ENCODE measurements at regions not wholly inside any gene's neighbourhood (a gene's known extent, or its start where the extent isn't known, plus 50 kb on each side); places are given as distances from the start of the nearest gene placed in this dataset.
"Not testable (repeated sequence)": the region's sequence is repeated elsewhere in the genome, so short reads cannot be mapped to it uniquely, and the experiment has no call there.

DNA sequence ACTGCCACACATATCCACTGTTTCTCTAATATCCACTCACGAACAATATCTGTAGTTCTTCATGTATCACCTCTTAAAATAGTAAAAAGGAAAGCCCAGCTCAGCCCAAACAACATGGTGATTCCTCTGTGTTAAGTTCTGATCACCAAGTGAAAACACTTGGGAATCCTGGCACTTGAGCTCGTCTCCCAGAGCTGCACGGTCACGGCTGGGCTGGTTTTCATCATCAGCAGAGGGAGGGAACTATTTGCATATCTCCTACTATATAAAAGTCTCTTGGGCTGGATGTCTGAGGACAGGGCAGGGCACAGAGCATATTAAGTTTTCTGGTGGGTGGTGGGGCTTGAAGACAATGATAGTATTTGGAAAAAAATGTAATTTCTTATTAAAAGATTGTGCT, 870.6 kb downstream of the TMEM121 start:
- Histone ChIP-seq H3K27me3 (ENCODE audit: control insufficient read depth in 1 of 2, insufficient read depth in 2 of 2, low read length in 2 of 2) (no peaks in the 10 kb centered on the region), H3K4me3 (ENCODE audit: low read depth in 1 of 2, low read length in 2 of 2) (no peak overlapping the region), H3K9me3 (ENCODE audit: control insufficient read depth in 2 of 2, insufficient read depth in 1 of 2, low read depth in 1 of 2, low read length in 1 of 2) (no peaks in the 10 kb centered on the region), H3K36me3 (ENCODE audit: control insufficient read depth in 2 of 2, insufficient read depth in 2 of 2, low read length in 1 of 2) (no peaks in the 10 kb centered on the region), H3K27ac (ENCODE audit: low read depth in 2 of 2, low read length in 1 of 2) (no peak overlapping the region), H3K4me1 (ENCODE audit: control insufficient read depth in 2 of 2, insufficient read depth in 2 of 2, low read length in 1 of 2) (no peaks in the 10 kb centered on the region)
- WGBS, 2 donors, result 50 to 62% methylated on average over 4 of the region's 4 CpGs

DNA sequence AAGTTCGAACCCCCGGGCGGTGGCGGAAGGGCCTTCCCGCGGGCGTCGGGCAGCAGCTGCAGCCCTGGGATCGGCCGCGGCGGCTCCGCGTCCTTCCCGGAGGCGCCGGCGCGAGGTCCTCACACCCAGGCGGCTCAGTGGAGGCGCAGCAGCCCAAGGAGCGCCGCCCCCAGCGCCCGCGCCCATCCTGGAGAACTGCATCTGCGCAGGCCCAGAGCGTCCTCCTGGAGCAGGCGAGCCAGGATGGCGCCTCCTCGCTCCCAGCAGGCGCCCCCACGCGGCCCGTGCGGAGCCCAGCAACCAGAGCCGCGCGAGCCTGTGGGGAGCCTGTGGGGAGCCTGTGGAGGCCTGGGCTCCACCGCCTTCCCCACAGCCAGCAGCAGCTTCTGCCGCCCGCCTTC, 872.5 kb downstream of the TMEM121 start:
- H3K27ac ChIP-seq (ENCODE audit: low read depth in 2 of 2, low read length in 1 of 2); H3K4me1 ChIP-seq (ENCODE audit: control insufficient read depth in 2 of 2, insufficient read depth in 2 of 2, low read length in 1 of 2); H3K36me3 ChIP-seq (ENCODE audit: control insufficient read depth in 2 of 2, insufficient read depth in 2 of 2, low read length in 1 of 2); H3K9me3 ChIP-seq (ENCODE audit: control insufficient read depth in 2 of 2, insufficient read depth in 1 of 2, low read depth in 1 of 2, low read length in 1 of 2); H3K27me3 ChIP-seq (ENCODE audit: control insufficient read depth in 1 of 2, insufficient read depth in 2 of 2, low read length in 2 of 2); H3K4me3 ChIP-seq (ENCODE audit: low read depth in 1 of 2, low read length in 2 of 2): not testable (repeated sequence)
- 71 to 74% methylated on average over 26 to 42 of the region's 42 CpGs for WGBS, 2 donors

DNA sequence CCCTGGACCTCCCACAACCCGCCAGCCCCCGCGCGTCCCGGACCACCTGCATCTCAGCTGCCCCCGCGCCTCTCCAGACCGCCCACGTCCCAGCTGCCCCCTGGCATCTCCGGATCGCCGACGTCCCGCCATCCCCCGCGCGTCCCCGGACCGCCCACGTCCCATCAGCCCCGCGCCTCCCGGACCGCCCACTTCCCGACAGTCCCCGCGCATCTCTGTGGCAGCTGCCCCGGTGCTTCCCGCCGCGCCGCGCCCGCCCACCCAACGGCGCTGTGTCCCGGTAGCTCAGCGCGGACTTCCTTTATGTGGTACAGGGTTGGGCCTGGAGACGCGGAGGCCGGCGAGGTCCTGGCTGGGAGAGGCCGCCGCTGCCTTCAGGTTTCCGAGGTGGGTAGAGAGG, 874.9 kb downstream of the TMEM121 start:
- not testable (repeated sequence) for H3K27ac ChIP-seq (ENCODE audit: low read depth in 2 of 2, low read length in 1 of 2); H3K36me3 ChIP-seq (ENCODE audit: control insufficient read depth in 2 of 2, insufficient read depth in 2 of 2, low read length in 1 of 2); H3K9me3 ChIP-seq (ENCODE audit: control insufficient read depth in 2 of 2, insufficient read depth in 1 of 2, low read depth in 1 of 2, low read length in 1 of 2); H3K4me1 ChIP-seq (ENCODE audit: control insufficient read depth in 2 of 2, insufficient read depth in 2 of 2, low read length in 1 of 2); H3K4me3 ChIP-seq (ENCODE audit: low read depth in 1 of 2, low read length in 2 of 2); H3K27me3 ChIP-seq (ENCODE audit: control insufficient read depth in 1 of 2, insufficient read depth in 2 of 2, low read length in 2 of 2)
- 82 to 88% methylated on average over 40 to 46 of the region's 46 CpGs for WGBS, 2 donors

DNA sequence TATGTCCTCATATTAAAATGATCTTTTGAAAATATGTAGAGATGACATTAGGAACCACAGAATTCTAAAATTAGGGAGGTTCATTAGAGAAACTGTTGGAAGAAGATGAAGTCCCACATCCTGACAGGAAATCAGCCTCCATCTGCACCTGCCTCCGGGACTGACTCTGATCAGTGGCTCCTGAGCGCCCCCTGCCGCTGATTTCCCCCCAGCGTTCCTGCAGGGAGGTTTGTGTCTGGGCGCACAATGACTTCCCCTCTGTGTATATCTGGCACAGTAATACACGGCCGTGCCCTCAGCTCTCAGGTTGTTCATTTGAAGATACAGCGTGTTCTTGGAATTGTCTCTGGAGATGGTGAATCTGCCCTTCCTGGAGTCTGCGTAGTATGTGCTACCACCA, 883.8 kb downstream of the TMEM121 start:
- not testable (repeated sequence) for H3K27ac ChIP-seq (ENCODE audit: low read depth in 2 of 2, low read length in 1 of 2); H3K4me1 ChIP-seq (ENCODE audit: control insufficient read depth in 2 of 2, insufficient read depth in 2 of 2, low read length in 1 of 2); H3K9me3 ChIP-seq (ENCODE audit: control insufficient read depth in 2 of 2, insufficient read depth in 1 of 2, low read depth in 1 of 2, low read length in 1 of 2); H3K27me3 ChIP-seq (ENCODE audit: control insufficient read depth in 1 of 2, insufficient read depth in 2 of 2, low read length in 2 of 2); H3K36me3 ChIP-seq (ENCODE audit: control insufficient read depth in 2 of 2, insufficient read depth in 2 of 2, low read length in 1 of 2); H3K4me3 ChIP-seq (ENCODE audit: low read depth in 1 of 2, low read length in 2 of 2)
- WGBS, 2 donors, result 51 to 54% methylated on average over 9 of the region's 9 CpGs

DNA sequence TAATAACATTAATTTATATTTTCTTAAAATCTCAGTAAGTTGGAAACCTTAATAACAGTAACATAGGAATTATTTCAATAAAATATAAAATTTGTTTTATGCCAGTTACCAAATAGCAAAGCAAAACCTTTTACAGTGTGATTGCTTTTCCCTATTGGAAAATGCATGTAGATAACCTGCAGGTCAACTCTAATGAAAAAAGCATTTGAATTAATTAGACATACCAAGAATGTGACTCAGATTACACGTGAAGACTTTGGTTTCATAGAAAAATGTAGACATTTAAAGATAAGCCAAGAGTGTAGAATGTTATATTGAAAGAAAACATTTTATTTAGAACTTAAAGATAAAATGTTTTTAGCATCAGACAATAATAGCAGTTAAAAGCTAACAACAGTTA, 888.1 kb downstream of the TMEM121 start:
- H3K36me3 ChIP-seq (ENCODE audit: control insufficient read depth in 2 of 2, insufficient read depth in 2 of 2, low read length in 1 of 2), result no peaks in the 10 kb centered on the region
- 20 to 24% methylated on average over 1 of the region's 1 CpG for WGBS, 2 donors
- H3K27ac ChIP-seq (ENCODE audit: low read depth in 2 of 2, low read length in 1 of 2), result no peak overlapping the region
- no peaks in the 10 kb centered on the region for H3K4me1 ChIP-seq (ENCODE audit: control insufficient read depth in 2 of 2, insufficient read depth in 2 of 2, low read length in 1 of 2)
- H3K4me3 ChIP-seq (ENCODE audit: low read depth in 1 of 2, low read length in 2 of 2), result no peak overlapping the region
- no peaks in the 10 kb centered on the region for H3K27me3 ChIP-seq (ENCODE audit: control insufficient read depth in 1 of 2, insufficient read depth in 2 of 2, low read length in 2 of 2)
- peaks cover 0 to 2% of the 10 kb centered on the region in 2 donors for H3K9me3 ChIP-seq (ENCODE audit: control insufficient read depth in 2 of 2, insufficient read depth in 1 of 2, low read depth in 1 of 2, low read length in 1 of 2)

DNA sequence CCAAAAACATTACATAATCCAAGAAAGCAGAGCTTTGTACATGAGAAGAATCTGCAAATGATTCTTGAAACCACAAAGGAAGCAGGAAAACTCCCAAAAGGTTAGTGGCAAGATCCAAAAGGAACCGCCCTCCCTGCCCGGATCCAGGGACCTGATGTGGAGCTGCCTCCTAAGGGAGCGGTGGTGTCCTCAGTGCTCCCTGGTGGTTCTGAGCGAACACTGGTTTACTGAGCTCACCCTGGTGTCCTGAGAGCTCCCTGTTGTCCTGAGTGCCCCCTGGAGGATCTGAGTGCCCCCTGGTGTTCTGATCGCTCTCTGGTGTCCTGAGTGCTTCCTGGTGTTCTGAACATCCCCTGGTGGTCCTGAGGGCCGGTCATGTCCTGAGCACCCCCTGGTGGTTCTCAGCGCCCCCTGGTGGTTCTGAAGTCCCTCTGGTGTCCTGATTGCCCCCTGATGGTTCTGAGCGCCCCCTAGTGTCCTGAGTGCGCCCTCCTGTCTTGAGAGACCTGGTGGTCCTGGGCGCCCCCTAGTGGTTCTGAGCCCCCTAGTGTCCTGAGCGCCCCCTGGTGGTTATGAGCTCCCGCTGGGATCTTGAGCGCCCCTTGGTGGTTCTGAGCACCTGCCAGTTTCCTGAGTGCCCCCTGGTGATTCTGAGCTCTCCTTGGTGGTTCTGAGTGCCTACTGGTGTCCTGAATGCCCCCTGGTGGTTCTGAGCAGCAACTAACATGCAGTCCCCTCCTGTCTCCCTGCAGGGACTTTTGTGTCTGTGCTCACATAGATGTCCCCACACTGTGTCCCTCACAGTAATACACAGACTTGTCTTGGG, 891.1 kb downstream of the TMEM121 start:
- H3K27me3 ChIP-seq (ENCODE audit: control insufficient read depth in 1 of 2, insufficient read depth in 2 of 2, low read length in 2 of 2), result no peaks in the 10 kb centered on the region
- 65 to 68% methylated on average over 13 of the region's 13 CpGs for WGBS, 2 donors
- no peak overlapping the region for H3K27ac ChIP-seq (ENCODE audit: low read depth in 2 of 2, low read length in 1 of 2)
- H3K4me1 ChIP-seq (ENCODE audit: control insufficient read depth in 2 of 2, insufficient read depth in 2 of 2, low read length in 1 of 2), result no peaks in the 10 kb centered on the region
- peaks cover 0 to 2% of the 10 kb centered on the region in 2 donors for H3K9me3 ChIP-seq (ENCODE audit: control insufficient read depth in 2 of 2, insufficient read depth in 1 of 2, low read depth in 1 of 2, low read length in 1 of 2)
- no peaks in the 10 kb centered on the region for H3K36me3 ChIP-seq (ENCODE audit: control insufficient read depth in 2 of 2, insufficient read depth in 2 of 2, low read length in 1 of 2)
- H3K4me3 ChIP-seq (ENCODE audit: low read depth in 1 of 2, low read length in 2 of 2), result no peak overlapping the region

DNA sequence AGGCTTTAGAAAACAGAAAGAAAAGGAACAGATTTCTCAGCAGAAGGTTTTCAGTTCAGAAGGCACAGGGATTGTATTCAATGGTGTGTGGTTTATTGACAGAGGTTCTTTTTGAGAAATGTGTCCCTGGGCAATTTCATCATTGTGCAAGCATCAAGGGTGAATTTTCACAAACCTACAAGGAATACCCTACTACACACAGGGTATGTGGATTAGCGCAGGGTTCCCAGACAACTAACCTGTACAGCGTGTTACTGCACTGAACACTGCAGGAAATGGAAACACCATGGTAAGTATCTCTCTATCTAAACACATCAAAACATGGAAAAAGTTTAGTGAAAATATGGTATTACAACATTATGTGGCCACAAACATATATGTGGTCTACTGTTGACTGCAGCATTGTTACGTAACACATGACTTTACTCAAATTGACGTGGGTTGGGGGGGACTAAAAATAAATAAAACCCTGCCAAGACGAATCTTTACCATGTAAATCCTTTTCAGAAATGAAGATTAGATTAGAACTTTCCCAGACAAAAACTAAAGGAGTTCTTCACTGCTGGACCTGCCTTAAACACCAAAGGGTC, 893.1 kb downstream of the TMEM121 start:
- 47 to 57% methylated on average over 5 of the region's 5 CpGs for WGBS, 2 donors
- Histone ChIP-seq H3K9me3 (ENCODE audit: control insufficient read depth in 2 of 2, insufficient read depth in 1 of 2, low read depth in 1 of 2, low read length in 1 of 2) (peaks cover 0 to 2% of the 10 kb centered on the region in 2 donors), H3K27ac (ENCODE audit: low read depth in 2 of 2, low read length in 1 of 2) (no peak overlapping the region), H3K36me3 (ENCODE audit: control insufficient read depth in 2 of 2, insufficient read depth in 2 of 2, low read length in 1 of 2) (no peaks in the 10 kb centered on the region), H3K4me3 (ENCODE audit: low read depth in 1 of 2, low read length in 2 of 2) (no peak overlapping the region), H3K27me3 (ENCODE audit: control insufficient read depth in 1 of 2, insufficient read depth in 2 of 2, low read length in 2 of 2) (no peaks in the 10 kb centered on the region), H3K4me1 (ENCODE audit: control insufficient read depth in 2 of 2, insufficient read depth in 2 of 2, low read length in 1 of 2) (no peaks in the 10 kb centered on the region)

DNA sequence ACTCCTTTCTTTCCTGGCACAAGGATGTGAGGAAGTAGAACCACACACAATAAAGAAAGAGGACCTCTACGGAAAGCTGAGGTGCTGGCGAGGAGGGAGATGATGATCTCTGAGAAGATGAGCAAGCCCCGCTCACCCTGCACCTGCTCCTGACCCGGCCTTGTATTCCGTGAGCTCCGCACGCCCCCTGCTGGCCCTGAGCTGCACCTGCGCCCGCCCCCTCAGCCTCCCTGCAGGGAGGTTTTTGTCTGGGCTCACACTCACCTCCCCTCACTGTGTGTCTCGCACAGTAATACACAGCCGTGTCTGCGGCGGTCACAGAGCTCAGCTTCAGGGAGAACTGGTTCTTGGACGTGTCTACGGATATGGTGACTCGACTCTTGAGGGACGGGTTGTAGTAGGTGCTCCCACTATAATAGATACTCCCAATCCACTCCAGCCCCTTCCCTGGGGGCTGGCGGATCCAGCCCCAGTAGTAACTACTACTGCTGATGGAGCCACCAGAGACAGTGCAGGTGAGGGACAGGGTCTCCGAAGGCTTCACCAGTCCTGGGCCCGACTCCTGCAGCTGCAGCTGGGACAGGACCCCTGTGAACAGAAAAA, 895.1 kb downstream of the TMEM121 start:
- H3K4me3 ChIP-seq (ENCODE audit: low read depth in 1 of 2, low read length in 2 of 2); H3K4me1 ChIP-seq (ENCODE audit: control insufficient read depth in 2 of 2, insufficient read depth in 2 of 2, low read length in 1 of 2): not testable (repeated sequence)
- WGBS, 2 donors, result 48 to 60% methylated on average over 17 to 20 of the region's 20 CpGs

DNA sequence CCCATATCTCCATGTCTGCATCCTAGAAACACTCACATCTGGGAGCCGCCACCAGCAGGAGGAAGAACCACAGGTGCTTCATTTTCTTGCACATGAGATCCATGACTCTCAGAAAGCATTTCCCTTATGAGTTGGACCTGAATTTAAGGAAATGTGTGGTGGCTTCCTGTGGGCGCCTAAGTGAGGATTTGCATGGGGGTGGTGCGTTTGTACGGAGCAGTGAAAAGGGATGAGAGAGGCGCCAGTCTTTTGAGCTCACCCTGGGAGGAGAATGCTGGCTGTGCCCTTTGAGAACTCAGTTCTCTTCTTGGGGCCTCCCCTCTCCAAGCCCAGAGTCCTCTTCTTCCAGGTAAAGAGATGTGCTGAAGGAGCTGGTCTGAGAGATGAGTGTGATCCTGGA, 895.7 kb downstream of the TMEM121 start:
- H3K4me1 ChIP-seq (ENCODE audit: control insufficient read depth in 2 of 2, insufficient read depth in 2 of 2, low read length in 1 of 2), result no peaks in the 10 kb centered on the region
- WGBS, 2 donors, result 54 to 60% methylated on average over 5 of the region's 5 CpGs
- no peaks in the 10 kb centered on the region for H3K27me3 ChIP-seq (ENCODE audit: control insufficient read depth in 1 of 2, insufficient read depth in 2 of 2, low read length in 2 of 2)
- H3K27ac ChIP-seq (ENCODE audit: low read depth in 2 of 2, low read length in 1 of 2), result no peak overlapping the region
- no peak overlapping the region for H3K4me3 ChIP-seq (ENCODE audit: low read depth in 1 of 2, low read length in 2 of 2)
- peaks cover 0 to 2% of the 10 kb centered on the region in 2 donors for H3K9me3 ChIP-seq (ENCODE audit: control insufficient read depth in 2 of 2, insufficient read depth in 1 of 2, low read depth in 1 of 2, low read length in 1 of 2)
- H3K36me3 ChIP-seq (ENCODE audit: control insufficient read depth in 2 of 2, insufficient read depth in 2 of 2, low read length in 1 of 2), result no peaks in the 10 kb centered on the region

More for the DNA sequence above, 895.1 kb downstream of the TMEM121 start:
- H3K27me3 ChIP-seq (ENCODE audit: control insufficient read depth in 1 of 2, insufficient read depth in 2 of 2, low read length in 2 of 2); H3K27ac ChIP-seq (ENCODE audit: low read depth in 2 of 2, low read length in 1 of 2); H3K9me3 ChIP-seq (ENCODE audit: control insufficient read depth in 2 of 2, insufficient read depth in 1 of 2, low read depth in 1 of 2, low read length in 1 of 2); H3K36me3 ChIP-seq (ENCODE audit: control insufficient read depth in 2 of 2, insufficient read depth in 2 of 2, low read length in 1 of 2): not testable (repeated sequence)

DNA sequence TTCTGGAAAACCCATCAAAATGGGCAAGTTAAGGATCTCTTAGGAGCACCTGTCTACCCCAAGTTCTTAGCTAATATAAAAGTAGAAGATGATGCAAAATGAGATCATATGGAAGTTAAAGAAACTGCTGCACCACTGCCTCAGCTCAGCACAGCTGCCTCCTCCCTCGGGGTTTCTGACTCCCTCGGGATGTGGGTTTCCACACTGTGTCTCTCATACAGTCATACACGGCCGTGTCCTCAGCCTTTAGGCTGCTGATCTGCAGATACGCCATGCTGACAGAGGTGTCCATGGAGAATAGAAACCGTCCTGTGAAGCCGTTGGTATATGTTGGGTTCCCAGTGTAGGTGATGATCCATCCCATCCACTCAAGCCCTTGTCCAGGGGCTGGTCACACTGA, 898.8 kb downstream of the TMEM121 start:
- WGBS, 2 donors, result 68 to 74% methylated on average over 7 of the region's 7 CpGs
- not testable (repeated sequence) for H3K9me3 ChIP-seq (ENCODE audit: control insufficient read depth in 2 of 2, insufficient read depth in 1 of 2, low read depth in 1 of 2, low read length in 1 of 2); H3K4me3 ChIP-seq (ENCODE audit: low read depth in 1 of 2, low read length in 2 of 2); H3K36me3 ChIP-seq (ENCODE audit: control insufficient read depth in 2 of 2, insufficient read depth in 2 of 2, low read length in 1 of 2); H3K27me3 ChIP-seq (ENCODE audit: control insufficient read depth in 1 of 2, insufficient read depth in 2 of 2, low read length in 2 of 2); H3K4me1 ChIP-seq (ENCODE audit: control insufficient read depth in 2 of 2, insufficient read depth in 2 of 2, low read length in 1 of 2); H3K27ac ChIP-seq (ENCODE audit: low read depth in 2 of 2, low read length in 1 of 2)
